Activated naive CD8-positive, alpha-beta T cell treated with anti-CD3 and anti-CD28 coated beads, Interleukin-2, amount 50 U/mL, for 24 hours (primary cell): ENCODE measurements at regions not wholly inside any gene's neighbourhood (a gene's known extent, or its start where the extent isn't known, plus 50 kb on each side); places are given as distances from the start of the nearest gene placed in this dataset.

Experiments
- ATAC-seq: fragments of 150-1000 bp; cut with Tn5 transposase; one replicate; pipeline ENCODE4 v1.10.0; 2021
- DNase-seq: peaks from one replicate; pipeline ENCODE4 v3.0.0; 2021
- H3K27ac Mint-ChIP-seq: one replicate; pipeline ENCODE4 v1.8.0; 2021; ENCODE audit warnings: mild to moderate bottlenecking, mixed read lengths
- H3K27me3 Mint-ChIP-seq: one replicate; pipeline ENCODE4 v1.8.0; 2021; ENCODE audit warnings: mixed read lengths
- H3K36me3 Mint-ChIP-seq: one replicate; pipeline ENCODE4 v1.8.0; 2021; ENCODE audit warnings: low read depth, mixed read lengths
- H3K4me1 Mint-ChIP-seq: one replicate; pipeline ENCODE4 v1.8.0; 2021; ENCODE audit warnings: mixed read lengths
- H3K4me3 Mint-ChIP-seq: one replicate; pipeline ENCODE4 v1.8.0; 2021; ENCODE audit warnings: mild to moderate bottlenecking, moderate library complexity, mixed read lengths
- H3K9me3 Mint-ChIP-seq: one replicate; pipeline ENCODE4 v1.8.0; 2021; ENCODE audit warnings: mixed read lengths

DNA sequence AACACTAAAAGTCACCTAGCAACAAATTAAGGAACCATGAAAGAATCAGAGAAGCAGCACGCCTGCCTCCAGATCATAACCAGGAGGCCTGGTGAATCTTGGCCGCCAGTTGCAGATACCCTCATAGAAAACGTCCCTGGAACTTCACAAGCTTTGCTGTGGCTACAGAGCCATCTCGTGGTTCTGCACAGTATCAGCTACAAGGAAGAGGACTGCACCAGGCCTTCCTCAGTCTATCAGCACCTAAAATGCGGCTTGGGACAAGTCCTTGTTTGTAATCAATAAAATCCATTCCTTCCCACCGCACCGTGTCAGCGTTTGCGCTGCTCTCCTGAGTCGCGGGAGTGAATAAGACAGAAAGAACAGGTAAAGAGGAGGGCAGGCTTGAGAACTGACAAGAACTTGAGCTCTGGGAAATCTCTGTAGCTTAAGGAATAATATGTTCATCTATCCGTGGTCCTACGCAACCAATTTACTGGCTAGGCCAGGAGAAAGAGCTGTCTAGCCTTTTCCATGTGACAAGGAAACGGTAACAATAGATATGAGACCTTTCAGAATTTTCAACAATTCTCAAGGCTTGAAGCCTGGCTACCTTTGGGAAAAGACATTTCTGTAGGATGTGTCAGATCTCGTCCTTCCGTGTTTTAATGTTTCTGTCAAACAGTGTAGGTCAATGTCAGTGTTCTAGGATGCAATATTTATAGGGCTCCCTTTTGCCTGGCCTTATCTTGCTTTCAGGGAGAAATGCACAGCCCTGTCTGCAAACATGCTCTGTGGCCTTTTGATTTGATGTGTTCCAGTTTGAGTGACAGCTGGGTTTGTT, 128.5 kb upstream of the RAB12 start:
- no peaks in the 10 kb centered on the region for H3K36me3 Mint-ChIP-seq
- no peak overlapping the region for H3K4me3 Mint-ChIP-seq
- no peak for ATAC-seq
- H3K27me3 Mint-ChIP-seq: peaks cover 17% of the 10 kb centered on the region
- no peaks in the 10 kb centered on the region for H3K4me1 Mint-ChIP-seq
- no peak for DNase-seq
- no peak overlapping the region for H3K27ac Mint-ChIP-seq
- no peaks in the 10 kb centered on the region for H3K9me3 Mint-ChIP-seq

DNA sequence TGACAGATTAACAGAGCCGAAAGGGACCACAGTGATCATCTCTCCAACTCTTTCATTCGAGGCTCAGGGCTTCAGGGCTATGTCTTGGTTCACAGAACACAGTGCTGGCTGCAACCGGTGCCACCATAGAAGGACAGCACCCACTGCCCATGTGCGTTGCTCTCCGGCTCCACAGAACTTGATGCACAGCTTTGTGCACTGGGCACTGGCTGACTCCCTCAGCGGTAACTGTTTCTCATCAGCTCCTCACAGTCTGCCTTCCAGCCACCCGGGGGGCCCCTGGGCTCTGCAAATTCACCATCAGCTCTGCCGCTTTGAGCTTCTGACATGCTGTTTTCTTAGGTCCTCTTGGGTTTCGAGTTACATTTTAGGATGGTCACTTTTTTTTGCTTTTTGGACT, 124.3 kb upstream of the RAB12 start:
- peaks cover 6% of the 10 kb centered on the region for H3K27me3 Mint-ChIP-seq
- no peak overlapping the region for H3K4me3 Mint-ChIP-seq
- H3K36me3 Mint-ChIP-seq: no peaks in the 10 kb centered on the region
- ATAC-seq (no peak), DNase-seq (no peak)
- no peak overlapping the region for H3K27ac Mint-ChIP-seq
- H3K4me1 Mint-ChIP-seq: no peaks in the 10 kb centered on the region
- H3K9me3 Mint-ChIP-seq: no peaks in the 10 kb centered on the region

DNA sequence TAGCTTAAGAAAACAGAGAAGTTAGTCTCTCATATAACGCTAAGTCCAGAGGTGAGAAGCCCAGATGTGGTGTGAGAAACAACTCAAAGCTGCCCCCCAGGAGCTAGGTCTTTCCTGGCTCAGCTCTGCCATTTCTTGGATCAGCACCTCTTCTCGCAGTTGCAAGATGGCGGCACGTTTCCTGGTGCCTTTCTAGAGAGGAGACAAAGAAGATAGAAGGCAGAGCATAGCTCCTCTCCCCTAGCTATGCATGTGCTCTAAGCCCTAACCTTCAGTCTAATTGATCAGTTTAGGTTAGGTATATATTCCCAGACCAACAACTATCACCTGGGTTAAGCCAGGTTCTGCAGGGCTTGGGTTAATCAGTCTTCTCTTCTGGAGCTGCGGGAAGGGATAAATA, 119.5 kb upstream of the RAB12 start:
- peaks cover 7% of the 10 kb centered on the region for H3K27me3 Mint-ChIP-seq
- no peaks in the 10 kb centered on the region for H3K4me1 Mint-ChIP-seq
- H3K27ac Mint-ChIP-seq: no peak overlapping the region
- no peaks in the 10 kb centered on the region for H3K36me3 Mint-ChIP-seq
- H3K4me3 Mint-ChIP-seq: no peak overlapping the region
- DNase-seq (no peak), ATAC-seq (no peak)
- no peaks in the 10 kb centered on the region for H3K9me3 Mint-ChIP-seq

DNA sequence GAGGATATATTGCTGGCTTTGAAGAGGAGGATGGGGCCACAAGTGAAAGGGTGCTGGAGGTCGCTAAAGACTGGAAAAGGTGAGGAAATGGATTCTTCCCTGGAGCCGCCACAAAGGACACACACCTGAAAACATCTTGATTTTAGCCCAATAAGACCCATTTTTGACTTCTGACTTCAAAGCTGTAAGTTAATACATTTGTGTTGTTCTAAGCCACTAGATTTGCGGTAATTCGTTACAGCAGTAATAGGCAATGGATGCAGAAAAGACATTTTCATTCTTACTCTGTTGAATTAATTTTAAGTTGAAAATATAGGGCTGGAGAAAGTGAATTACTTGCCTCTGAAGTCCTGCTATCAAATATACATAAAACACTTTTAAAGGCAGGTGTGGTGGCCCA, 117.7 kb upstream of the RAB12 start:
- no peak overlapping the region for H3K4me3 Mint-ChIP-seq
- H3K4me1 Mint-ChIP-seq: no peaks in the 10 kb centered on the region
- no peak overlapping the region for H3K27ac Mint-ChIP-seq
- ATAC-seq (no peak), DNase-seq (no peak)
- no peaks in the 10 kb centered on the region for H3K9me3 Mint-ChIP-seq
- no peaks in the 10 kb centered on the region for H3K36me3 Mint-ChIP-seq
- H3K27me3 Mint-ChIP-seq: peaks cover 4% of the 10 kb centered on the region

DNA sequence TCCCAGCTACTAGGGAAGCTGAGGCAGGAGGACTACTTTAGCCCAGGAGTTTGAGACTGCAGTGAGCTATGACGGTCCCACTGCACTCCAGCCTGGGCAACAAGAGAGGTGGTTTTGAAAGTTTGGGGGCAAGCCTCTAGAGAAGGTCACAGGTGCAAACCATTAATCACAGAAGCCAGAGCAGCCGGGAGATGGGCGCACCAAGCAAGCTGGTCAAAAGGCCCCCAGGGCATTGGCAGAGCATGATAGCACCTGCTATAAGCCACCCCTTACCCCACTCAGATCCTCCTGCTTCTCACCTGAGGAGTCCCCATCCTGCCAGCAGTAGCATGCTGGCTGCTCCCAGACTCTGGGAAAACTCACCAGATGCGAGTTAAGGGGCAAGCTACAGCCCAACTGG, 116.1 kb upstream of the RAB12 start:
- Mint-ChIP-seq H3K4me1 (no peaks in the 10 kb centered on the region), H3K27me3 (peaks cover 5% of the 10 kb centered on the region), H3K36me3 (no peaks in the 10 kb centered on the region), H3K9me3 (no peaks in the 10 kb centered on the region), H3K27ac (no peak overlapping the region), H3K4me3 (no peak overlapping the region)
- no peak for DNase-seq
- ATAC-seq: no peak

DNA sequence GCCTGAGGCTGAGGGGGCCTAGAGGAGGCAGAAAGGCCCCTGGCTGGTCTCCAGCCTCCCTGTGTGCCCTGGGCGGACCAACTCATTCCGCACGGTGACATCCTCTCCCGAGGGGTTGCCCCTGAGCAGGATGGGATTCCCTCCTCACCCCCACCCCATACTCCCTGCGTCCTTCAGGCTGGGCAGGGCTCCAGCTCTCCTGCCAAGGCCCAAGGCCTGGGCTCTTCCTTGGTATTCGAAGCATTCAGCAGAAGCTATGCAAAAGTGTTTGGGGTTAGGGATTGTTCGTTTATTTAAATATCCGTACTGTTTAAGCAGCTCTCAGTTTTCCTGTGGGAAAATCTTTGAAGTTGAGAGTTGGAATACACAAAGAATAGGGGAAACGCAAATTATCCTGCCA, 113.1 kb upstream of the RAB12 start:
- H3K4me3 Mint-ChIP-seq: no peak overlapping the region
- no peaks in the 10 kb centered on the region for H3K36me3 Mint-ChIP-seq
- H3K4me1 Mint-ChIP-seq: no peaks in the 10 kb centered on the region
- no peaks in the 10 kb centered on the region for H3K9me3 Mint-ChIP-seq
- ATAC-seq (no peak), DNase-seq (no peak)
- H3K27ac Mint-ChIP-seq: no peak overlapping the region
- H3K27me3 Mint-ChIP-seq: peaks cover 7% of the 10 kb centered on the region

DNA sequence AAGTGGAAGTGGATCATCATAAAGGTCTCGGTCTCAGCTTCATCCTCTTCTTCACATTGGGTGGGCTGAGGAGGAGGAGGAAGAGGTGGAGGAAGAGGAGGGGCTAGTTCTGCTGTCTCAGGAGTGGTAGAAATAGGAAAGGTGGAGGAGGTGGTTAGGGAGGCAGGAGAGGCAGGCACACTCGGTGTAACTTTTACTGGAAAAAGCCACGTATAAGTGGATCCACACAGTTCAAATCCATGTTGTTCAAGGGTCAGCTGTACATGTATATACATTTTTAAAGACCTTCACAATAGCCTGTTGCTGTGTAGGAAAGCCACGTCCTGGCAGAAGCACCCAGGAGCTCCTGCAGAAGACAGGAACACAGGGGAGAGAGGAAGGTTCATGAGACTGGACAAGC, 110.3 kb upstream of the RAB12 start:
- no peak overlapping the region for H3K4me3 Mint-ChIP-seq
- ATAC-seq (no peak), DNase-seq (no peak)
- peaks cover 3% of the 10 kb centered on the region for H3K27me3 Mint-ChIP-seq
- H3K27ac Mint-ChIP-seq: no peak overlapping the region
- no peaks in the 10 kb centered on the region for H3K9me3 Mint-ChIP-seq
- H3K4me1 Mint-ChIP-seq: no peaks in the 10 kb centered on the region
- no peaks in the 10 kb centered on the region for H3K36me3 Mint-ChIP-seq

DNA sequence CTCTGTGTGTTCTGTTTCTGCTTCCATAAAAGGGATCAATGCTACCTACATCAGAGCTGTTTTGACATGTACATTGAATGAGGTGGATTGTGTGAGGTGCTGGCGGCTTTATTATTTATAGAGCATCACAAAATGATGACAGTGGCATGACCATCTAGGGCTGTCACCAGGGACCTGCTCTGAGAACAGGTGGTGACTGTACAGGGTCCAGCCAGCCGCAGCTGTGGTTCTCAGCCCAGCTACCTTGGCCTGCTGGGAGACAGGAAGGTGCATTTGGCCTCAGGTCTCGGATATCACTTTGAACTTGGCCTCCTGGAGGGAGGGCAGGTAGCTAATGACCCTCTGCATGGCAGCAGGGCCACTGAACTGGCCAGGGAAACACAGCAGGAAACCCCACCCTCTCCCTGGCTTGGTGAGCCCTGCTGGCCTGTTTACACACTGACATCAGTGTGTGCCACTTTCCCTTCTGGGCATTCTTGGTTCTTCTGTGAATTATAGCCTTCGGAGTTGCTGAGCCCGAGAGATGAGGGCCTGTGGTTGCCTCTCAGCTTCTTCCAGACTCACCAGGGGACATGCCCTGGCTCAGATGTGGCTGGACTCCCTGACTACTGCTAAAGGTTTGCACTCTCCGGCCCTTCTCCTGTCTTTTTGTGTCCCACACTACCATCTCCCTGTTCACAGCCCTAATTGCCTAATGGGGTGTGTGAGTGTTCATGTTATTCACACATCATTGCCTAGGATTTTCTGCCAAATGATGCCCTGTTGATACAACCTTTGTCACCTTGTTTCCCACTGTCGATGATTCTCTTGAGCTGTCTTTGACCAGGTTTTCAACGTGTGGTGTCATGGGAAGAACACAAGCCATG, 109.2 kb upstream of the RAB12 start:
- Mint-ChIP-seq H3K36me3 (no peaks in the 10 kb centered on the region), H3K9me3 (no peaks in the 10 kb centered on the region), H3K4me1 (no peaks in the 10 kb centered on the region), H3K27me3 (peaks cover 5% of the 10 kb centered on the region), H3K27ac (no peak overlapping the region), H3K4me3 (no peak overlapping the region)
- no peak for ATAC-seq
- no peak for DNase-seq

DNA sequence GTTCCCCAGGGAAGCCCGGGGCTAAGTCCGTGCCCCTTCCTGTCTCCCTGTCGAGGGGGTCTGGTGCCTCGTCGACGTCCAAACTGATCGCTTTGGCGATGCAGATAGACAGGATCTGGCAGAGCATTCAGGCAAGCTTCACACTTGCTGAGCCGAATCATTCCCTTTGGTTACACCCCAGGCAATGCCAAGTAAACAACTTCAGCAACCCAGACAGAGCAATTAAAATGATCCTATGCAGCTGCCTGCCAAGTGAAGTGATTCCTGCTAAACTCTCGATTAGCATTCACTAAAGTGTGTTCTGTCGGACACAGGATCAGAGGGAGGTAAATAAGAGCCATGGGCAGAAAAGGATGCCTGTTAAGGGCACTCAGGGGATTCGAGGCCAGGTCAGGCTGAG, 108.2 kb upstream of the RAB12 start:
- no peak overlapping the region for H3K27ac Mint-ChIP-seq
- no peaks in the 10 kb centered on the region for H3K4me1 Mint-ChIP-seq
- H3K27me3 Mint-ChIP-seq: peaks cover 8% of the 10 kb centered on the region
- no peaks in the 10 kb centered on the region for H3K36me3 Mint-ChIP-seq
- H3K9me3 Mint-ChIP-seq: no peaks in the 10 kb centered on the region
- DNase-seq (no peak), ATAC-seq (no peak)
- no peak overlapping the region for H3K4me3 Mint-ChIP-seq

DNA sequence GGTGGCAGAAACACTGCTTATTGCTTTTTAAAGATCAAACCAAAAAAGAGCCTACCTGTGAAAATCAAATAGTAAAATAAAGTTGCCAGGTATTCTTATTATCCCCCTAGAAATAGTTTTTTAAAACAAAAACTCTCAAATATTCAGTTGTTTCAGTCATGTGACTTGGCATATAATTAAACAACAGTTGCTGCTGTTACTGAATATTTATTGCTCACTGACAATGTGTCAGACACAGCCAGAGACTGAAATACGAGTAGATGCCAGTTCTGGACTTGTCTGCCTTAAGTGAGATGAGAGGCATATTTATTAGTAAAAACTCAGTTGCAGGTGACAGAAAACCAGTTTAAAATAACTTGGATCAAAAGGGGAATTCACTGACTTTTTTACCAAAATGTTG, 106.0 kb upstream of the RAB12 start:
- H3K36me3 Mint-ChIP-seq: no peaks in the 10 kb centered on the region
- no peak overlapping the region for H3K27ac Mint-ChIP-seq
- DNase-seq (no peak), ATAC-seq (no peak)
- no peaks in the 10 kb centered on the region for H3K9me3 Mint-ChIP-seq
- H3K4me1 Mint-ChIP-seq: no peaks in the 10 kb centered on the region
- no peak overlapping the region for H3K4me3 Mint-ChIP-seq
- peaks cover 5% of the 10 kb centered on the region for H3K27me3 Mint-ChIP-seq

DNA sequence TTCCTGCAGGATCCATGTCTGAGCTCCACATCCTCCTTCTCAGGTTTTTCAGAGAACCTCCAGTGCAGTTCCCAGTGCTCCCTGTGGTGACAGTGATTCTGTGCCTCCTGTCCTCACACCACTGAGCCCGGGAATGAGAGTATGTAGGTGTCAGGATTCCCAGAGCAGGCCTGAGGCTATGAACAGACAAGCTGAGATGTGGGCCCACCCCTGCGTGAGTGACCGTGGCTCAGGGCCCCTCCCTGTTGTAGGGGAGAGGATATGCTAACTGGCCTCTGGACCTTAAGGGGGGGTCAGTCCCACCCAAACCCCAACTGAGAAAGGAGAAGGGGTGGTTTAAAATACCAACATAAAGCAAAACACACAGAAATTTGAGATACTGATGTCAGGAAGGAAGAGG, 104.8 kb upstream of the RAB12 start:
- H3K36me3 Mint-ChIP-seq: no peaks in the 10 kb centered on the region
- no peak overlapping the region for H3K4me3 Mint-ChIP-seq
- ATAC-seq (no peak), DNase-seq (no peak)
- no peaks in the 10 kb centered on the region for H3K9me3 Mint-ChIP-seq
- H3K4me1 Mint-ChIP-seq: no peaks in the 10 kb centered on the region
- peaks cover 5% of the 10 kb centered on the region for H3K27me3 Mint-ChIP-seq
- H3K27ac Mint-ChIP-seq: no peak overlapping the region

DNA sequence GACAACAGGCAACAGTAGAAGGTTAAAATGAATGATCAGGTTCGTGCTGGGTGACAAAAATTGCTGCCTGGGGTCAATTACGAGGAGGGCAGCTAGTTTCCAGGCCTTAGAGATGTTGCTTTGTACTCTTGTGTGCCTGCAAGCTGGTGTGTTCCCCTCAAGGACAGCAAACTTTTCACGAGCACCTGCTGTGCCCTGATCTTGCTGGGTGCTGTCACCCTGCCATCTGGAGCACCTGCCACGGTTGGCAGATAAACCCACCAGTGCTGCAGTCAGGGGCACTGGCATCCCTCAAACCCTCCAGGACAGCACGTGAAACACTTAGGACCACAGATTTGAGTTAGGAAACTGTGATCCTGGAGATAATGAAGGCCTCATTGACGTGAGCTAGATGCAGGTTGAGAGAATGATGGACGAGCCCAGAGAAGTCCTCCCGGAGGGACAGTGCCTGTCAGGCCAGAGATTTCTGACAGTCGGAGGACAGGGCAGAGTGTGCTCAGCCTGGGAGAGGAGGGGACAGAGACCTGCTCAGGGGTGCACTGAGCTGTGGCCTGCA, 104.3 kb upstream of the RAB12 start:
- Mint-ChIP-seq H3K4me3 (no peak overlapping the region), H3K36me3 (no peaks in the 10 kb centered on the region), H3K27ac (no peak overlapping the region), H3K27me3 (peaks cover 5% of the 10 kb centered on the region), H3K4me1 (no peaks in the 10 kb centered on the region), H3K9me3 (no peaks in the 10 kb centered on the region)
- DNase-seq: no peak
- no peak for ATAC-seq

DNA sequence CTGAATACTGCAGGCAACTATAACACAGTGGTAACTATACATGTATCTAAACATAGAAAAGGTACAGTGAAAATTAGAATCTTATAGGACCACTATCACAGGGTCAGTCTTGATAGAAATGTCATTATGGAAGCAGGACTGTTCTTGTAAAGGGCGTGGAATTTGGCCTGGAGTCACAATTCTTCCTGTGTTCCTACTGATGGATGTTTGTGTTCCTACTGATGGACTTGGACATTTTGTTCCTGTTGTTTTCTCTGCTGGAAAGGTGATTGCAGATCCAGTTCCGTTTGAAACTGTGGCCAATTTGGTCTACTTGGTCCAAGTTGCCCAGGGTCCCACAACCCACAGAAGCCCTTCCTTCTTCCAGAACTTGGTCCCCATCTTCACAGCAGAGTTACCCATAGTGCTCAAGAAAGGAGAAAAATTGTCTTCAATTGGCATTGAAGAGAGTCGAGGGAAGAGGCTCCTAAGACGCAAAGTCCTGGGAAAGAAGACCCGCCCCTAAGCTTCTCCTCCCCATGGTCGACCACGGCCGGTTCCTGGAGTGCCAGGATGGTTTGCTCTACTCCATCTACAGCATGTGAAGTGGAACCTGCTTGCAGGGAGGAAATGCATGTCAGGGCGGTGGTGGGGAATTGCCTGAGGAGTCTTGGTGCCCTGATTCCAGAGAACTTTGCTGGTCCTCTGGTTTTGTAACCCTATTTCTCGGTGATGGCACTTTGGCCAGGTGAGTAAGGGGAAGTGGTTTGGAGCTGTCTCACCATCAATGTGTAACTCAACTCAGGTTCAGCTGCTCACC, 102.8 kb upstream of the RAB12 start:
- H3K27me3 Mint-ChIP-seq: peaks cover 5% of the 10 kb centered on the region
- H3K4me1 Mint-ChIP-seq: no peaks in the 10 kb centered on the region
- H3K27ac Mint-ChIP-seq: no peak overlapping the region
- H3K9me3 Mint-ChIP-seq: no peaks in the 10 kb centered on the region
- no peaks in the 10 kb centered on the region for H3K36me3 Mint-ChIP-seq
- no peak for ATAC-seq
- no peak overlapping the region for H3K4me3 Mint-ChIP-seq
- no peak for DNase-seq

DNA sequence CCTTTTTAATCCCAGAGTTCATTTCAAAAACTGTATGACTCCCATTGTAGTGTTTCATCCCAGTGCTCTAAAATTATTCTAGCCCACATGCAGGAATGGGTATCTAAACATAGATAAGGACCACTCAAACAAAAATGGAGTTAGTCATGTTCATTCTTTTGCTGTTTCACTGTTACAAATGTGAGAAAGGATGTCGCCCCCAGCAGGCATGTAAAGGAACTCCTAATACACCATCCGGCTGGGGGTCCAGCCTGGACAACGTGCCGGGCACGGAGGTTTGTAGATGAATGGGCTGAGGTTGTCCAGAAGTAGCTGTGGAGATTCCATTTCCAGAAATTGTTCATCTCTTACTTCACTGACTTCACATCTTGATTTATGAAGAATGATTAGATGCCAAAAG, 101.9 kb upstream of the RAB12 start:
- Mint-ChIP-seq H3K4me3 (no peak overlapping the region), H3K36me3 (no peaks in the 10 kb centered on the region), H3K9me3 (no peaks in the 10 kb centered on the region), H3K27ac (no peak overlapping the region), H3K27me3 (peaks cover 5% of the 10 kb centered on the region), H3K4me1 (no peaks in the 10 kb centered on the region)
- DNase-seq (no peak), ATAC-seq (no peak)
